T-helper 1 cell treated with Interleukin-12 subunit alpha and Interleukin-12 subunit beta and Interleukin-4 antibody, amounts not matched to agents 30 ng/mL and 1 ng/mL, for 36 hours (primary cell): ENCODE measurements at regions not wholly inside any gene's neighbourhood (a gene's known extent, or its start where the extent isn't known, plus 50 kb on each side); places are given as distances from the start of the nearest gene placed in this dataset.
"Not testable (repeated sequence)": the region's sequence is repeated elsewhere in the genome, so short reads cannot be mapped to it uniquely, and the experiment has no call there.

Source experiments
- intact Hi-C: fragments of 100-400 bp; cut with micrococcal nuclease; formaldehyde crosslinking; loops from one replicate; pipeline ENCODE4 v1.15.1; 2024

- intact Hi-C loops, result not testable (repeated sequence)
These were observed 668.6 kb upstream of the NEGR1 start for GRCh38 chr1:72950900-72951299.

- intact Hi-C loops, result no loop called here
These were observed 664.7 kb upstream of the NEGR1 start for GRCh38 chr1:72946903-72947499.

- intact Hi-C loops, result no loop called here
These were observed 659.7 kb upstream of the NEGR1 start for GRCh38 chr1:72942008-72942407.

- intact Hi-C loops, result no loop called here
These were observed 656.1 kb upstream of the NEGR1 start for GRCh38 chr1:72938408-72938807.

- intact Hi-C loops, result no loop called here
These were observed 655.6 kb upstream of the NEGR1 start for GRCh38 chr1:72937905-72938304.

GRCh38 chr1:72936942-72937341 is 654.6 kb upstream of the NEGR1 start:
- intact Hi-C loops, result no loop called here

GRCh38 chr1:72936151-72936740 is 653.9 kb upstream of the NEGR1 start:
- intact Hi-C loops, result no loop called here

- intact Hi-C loops, result no loop called here
These were observed 649.7 kb upstream of the NEGR1 start for GRCh38 chr1:72932025-72932424.

- intact Hi-C loops, result no loop called here
These were observed 648.2 kb upstream of the NEGR1 start for GRCh38 chr1:72930528-72930927.

GRCh38 chr1:72918940-72919339 is 636.6 kb upstream of the NEGR1 start:
- intact Hi-C loops, result no loop called here

GRCh38 chr1:72917920-72918319 is 635.6 kb upstream of the NEGR1 start:
- intact Hi-C loops, result no loop called here

- intact Hi-C loops, result no loop called here
These were observed 633.2 kb upstream of the NEGR1 start for GRCh38 chr1:72915581-72915980.

- intact Hi-C loops, result no loop called here
These were observed 629.3 kb upstream of the NEGR1 start for GRCh38 chr1:72911656-72912055.

GRCh38 chr1:72896256-72896655 is 613.9 kb upstream of the NEGR1 start:
- intact Hi-C loops, result no loop called here

- intact Hi-C loops, result no loop called here
These were observed 610.1 kb upstream of the NEGR1 start for GRCh38 chr1:72892461-72892860.

- intact Hi-C loops, result no loop called here
These were observed 609.6 kb upstream of the NEGR1 start for GRCh38 chr1:72891976-72892375.

GRCh38 chr1:72885841-72886240 is 603.5 kb upstream of the NEGR1 start:
- intact Hi-C loops, result no loop called here

GRCh38 chr1:72885017-72885416 is 602.7 kb upstream of the NEGR1 start:
- intact Hi-C loops, result no loop called here

- intact Hi-C loops, result no loop called here
These were observed 587.5 kb upstream of the NEGR1 start for GRCh38 chr1:72869873-72870272.

- intact Hi-C loops, result no loop called here
These were observed 587.1 kb upstream of the NEGR1 start for GRCh38 chr1:72869441-72869840.

- intact Hi-C loops, result no loop called here
These were observed 569.3 kb upstream of the NEGR1 start for GRCh38 chr1:72851597-72851996.

- intact Hi-C loops, result no loop called here
These were observed 566.7 kb upstream of the NEGR1 start for GRCh38 chr1:72848997-72849396.

- intact Hi-C loops, result no loop called here
These were observed 565.3 kb upstream of the NEGR1 start for GRCh38 chr1:72847651-72848050.
